Activated T-cell treated with anti-CD3 and anti-CD28 coated beads, Interleukin-2, amount 50 U/mL, for 24 hours (primary cell): ENCODE measurements at regions not wholly inside any gene's neighbourhood (a gene's known extent, or its start where the extent isn't known, plus 50 kb on each side); places are given as distances from the start of the nearest gene placed in this dataset.
"Not testable (repeated sequence)": the region's sequence is repeated elsewhere in the genome, so short reads cannot be mapped to it uniquely, and the experiment has no call there.

ENCODE experiments used
- DNase-seq: peaks from one replicate; pipeline ENCODE4 v3.0.0-alpha.2; 2020
- H3K27ac Mint-ChIP-seq: 2 replicates; pipeline ENCODE4 v1.8.0; 2020; ENCODE audit warnings: mild to moderate bottlenecking, mixed read lengths
- H3K27me3 Mint-ChIP-seq: 2 replicates; pipeline ENCODE4 v1.8.0; 2020; ENCODE audit warnings: mixed read lengths
- H3K36me3 Mint-ChIP-seq: 2 replicates; pipeline ENCODE4 v1.8.0; 2020; ENCODE audit warnings: low read depth, mixed read lengths
- H3K4me1 Mint-ChIP-seq: 2 replicates; pipeline ENCODE4 v1.8.0; 2020; ENCODE audit warnings: low read depth, mixed read lengths
- H3K4me3 Mint-ChIP-seq: 2 replicates; pipeline ENCODE4 v1.8.0; 2020; ENCODE audit warnings: mild to moderate bottlenecking, moderate library complexity, mixed read lengths
- H3K9me3 Mint-ChIP-seq: 2 replicates; pipeline ENCODE4 v1.8.0; 2020; ENCODE audit warnings: mixed read lengths

GRCh38 chr20:52008874-52009273, 182.7 kb downstream of the ZFP64 start:
- Mint-ChIP-seq H3K9me3 (peaks cover 9% of the 10 kb centered on the region), H3K4me1 (no peaks in the 10 kb centered on the region), H3K27me3 (peaks cover 5% of the 10 kb centered on the region), H3K27ac (no peak overlapping the region), H3K36me3 (no peaks in the 10 kb centered on the region), H3K4me3 (no peak overlapping the region)
- no peak for DNase-seq

DNA sequence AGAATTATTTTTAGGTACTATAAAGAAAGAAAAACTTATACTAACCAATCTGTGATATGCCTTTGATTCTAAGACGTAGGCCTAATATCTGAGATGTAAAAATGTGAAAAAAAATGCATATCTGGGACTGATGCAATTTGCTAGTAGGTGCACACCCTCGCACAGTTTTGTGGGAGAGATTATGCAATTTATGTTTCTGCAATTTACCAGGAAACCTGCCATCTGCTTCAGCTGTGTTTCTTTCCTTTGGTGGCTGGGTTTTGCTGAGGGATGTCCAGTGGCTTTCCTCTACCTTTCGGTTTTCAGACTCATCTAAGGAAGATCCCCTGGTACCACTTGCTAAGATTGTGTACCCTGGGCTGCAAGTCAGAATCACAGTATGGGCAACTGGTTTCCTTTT, 186.9 kb downstream of the ZFP64 start:
- peaks cover 16% of the 10 kb centered on the region for H3K27me3 Mint-ChIP-seq
- H3K4me3 Mint-ChIP-seq, result no peak overlapping the region
- H3K27ac Mint-ChIP-seq, result no peak overlapping the region
- no peaks in the 10 kb centered on the region for H3K36me3 Mint-ChIP-seq
- no peaks in the 10 kb centered on the region for H3K9me3 Mint-ChIP-seq
- no peaks in the 10 kb centered on the region for H3K4me1 Mint-ChIP-seq
- no peak for DNase-seq

GRCh38 chr20:52004018-52004417, 187.6 kb downstream of the ZFP64 start:
- H3K27me3 Mint-ChIP-seq, result peaks cover 16% of the 10 kb centered on the region
- H3K9me3 Mint-ChIP-seq, result no peaks in the 10 kb centered on the region

GRCh38 chr20:52003415-52003814, 188.2 kb downstream of the ZFP64 start:
- H3K4me3 Mint-ChIP-seq, result no peak overlapping the region
- H3K27me3 Mint-ChIP-seq, result peaks cover 16% of the 10 kb centered on the region
- H3K36me3 Mint-ChIP-seq, result no peaks in the 10 kb centered on the region
- H3K27ac Mint-ChIP-seq, result no peak overlapping the region
- DNase-seq, result no peak
- no peaks in the 10 kb centered on the region for H3K4me1 Mint-ChIP-seq
- no peaks in the 10 kb centered on the region for H3K9me3 Mint-ChIP-seq

More at GRCh38 chr20:52004018-52004417, 187.6 kb downstream of the ZFP64 start:
- no peaks in the 10 kb centered on the region for H3K36me3 Mint-ChIP-seq
- H3K4me3 Mint-ChIP-seq, result no peak overlapping the region
- H3K27ac Mint-ChIP-seq, result no peak overlapping the region
- no peak for DNase-seq
- H3K4me1 Mint-ChIP-seq, result no peaks in the 10 kb centered on the region

DNA sequence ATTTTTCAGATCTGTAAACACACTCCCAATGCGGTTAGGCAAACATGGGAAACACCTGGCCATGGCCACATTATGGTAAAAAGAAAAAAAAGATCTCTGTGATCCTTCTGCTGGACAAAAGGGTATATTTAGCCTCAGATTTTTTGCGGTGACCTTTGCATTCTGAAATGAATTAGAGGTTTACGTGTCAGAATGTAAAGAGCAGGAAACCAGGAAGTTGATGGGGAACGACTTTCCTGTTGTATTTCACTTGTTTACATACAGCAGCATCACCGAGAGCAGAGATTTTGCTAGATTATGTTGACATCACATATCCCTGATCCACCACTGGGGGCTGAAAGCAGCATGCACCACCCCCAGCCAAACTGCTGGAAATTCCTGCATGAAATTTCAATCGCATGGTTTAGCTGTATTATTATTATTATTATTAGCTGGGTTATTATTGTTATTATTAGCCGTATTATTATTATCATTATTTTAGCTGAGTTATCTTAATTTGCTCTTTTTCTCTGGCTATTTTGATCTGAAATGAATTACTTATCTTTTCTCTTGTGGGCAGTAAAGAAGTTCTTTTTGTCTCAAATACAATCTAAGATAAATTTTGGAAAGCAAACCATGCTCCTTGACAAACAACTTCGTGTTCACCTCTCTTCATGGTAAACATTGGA, 189.4 kb downstream of the ZFP64 start:
- no peaks in the 10 kb centered on the region for H3K36me3 Mint-ChIP-seq
- no peaks in the 10 kb centered on the region for H3K9me3 Mint-ChIP-seq
- H3K4me3 Mint-ChIP-seq, result no peak overlapping the region
- H3K4me1 Mint-ChIP-seq, result no peaks in the 10 kb centered on the region
- no peak overlapping the region for H3K27ac Mint-ChIP-seq
- H3K27me3 Mint-ChIP-seq, result peaks cover 14% of the 10 kb centered on the region
- no peak for DNase-seq

DNA sequence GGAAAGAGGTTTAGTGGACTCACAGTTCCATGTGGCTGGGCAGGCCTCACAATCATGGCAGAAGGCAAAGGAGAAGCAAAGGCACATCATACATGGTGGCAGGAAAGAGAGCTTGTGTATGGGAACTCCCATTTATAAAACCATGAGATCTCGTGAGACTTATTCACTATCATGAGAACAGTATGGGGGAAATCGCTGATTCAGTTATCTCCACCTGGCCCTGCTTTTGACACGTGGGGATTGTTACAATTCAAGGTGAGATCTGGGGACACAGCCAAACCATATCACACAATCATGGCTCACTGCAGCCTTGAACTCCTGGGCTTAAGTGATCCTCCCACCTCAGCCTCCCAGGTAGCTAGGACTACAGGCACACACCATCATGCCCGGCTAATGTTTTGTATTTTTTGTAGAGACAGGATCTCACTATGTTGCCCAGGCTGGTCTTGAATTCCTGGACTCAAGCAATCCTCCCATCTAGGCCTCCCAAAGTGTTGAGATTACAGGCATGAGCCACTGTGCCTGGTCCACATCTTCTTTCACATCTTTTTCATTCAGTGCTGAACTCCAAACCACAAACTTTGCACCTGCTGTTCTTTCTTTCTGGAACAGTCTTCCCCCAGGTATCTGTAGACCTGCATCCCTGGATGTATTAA, 194.2 kb downstream of the ZFP64 start:
- not testable (repeated sequence) for H3K9me3 Mint-ChIP-seq, DNase-seq, H3K4me1 Mint-ChIP-seq, H3K36me3 Mint-ChIP-seq, H3K27ac Mint-ChIP-seq, H3K4me3 Mint-ChIP-seq, H3K27me3 Mint-ChIP-seq

DNA sequence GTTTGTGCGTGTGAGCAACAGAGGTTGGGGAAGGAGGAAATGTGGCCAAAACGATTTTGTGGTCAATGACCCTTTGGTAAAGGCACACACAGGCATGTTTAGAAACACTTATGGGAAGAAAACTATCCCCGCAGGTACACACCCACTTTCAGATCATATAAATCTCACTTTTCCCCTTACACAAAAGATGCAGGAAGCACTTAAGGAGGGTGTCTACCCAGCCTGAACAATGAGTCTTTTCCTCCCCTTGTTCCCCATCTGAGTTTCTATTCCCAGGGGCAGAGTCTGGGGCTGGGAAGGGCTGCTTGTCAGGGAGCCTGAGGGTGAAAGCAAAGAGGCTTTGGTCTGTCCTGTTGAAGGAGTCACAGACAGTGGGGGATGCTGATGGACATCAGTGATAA, 193.2 kb upstream of the SALL4 start:
- Mint-ChIP-seq H3K4me3 (no peak overlapping the region), H3K9me3 (no peaks in the 10 kb centered on the region), H3K27me3 (peaks cover 7% of the 10 kb centered on the region), H3K36me3 (no peaks in the 10 kb centered on the region), H3K4me1 (no peaks in the 10 kb centered on the region), H3K27ac (no peak overlapping the region)
- no peak for DNase-seq

DNA sequence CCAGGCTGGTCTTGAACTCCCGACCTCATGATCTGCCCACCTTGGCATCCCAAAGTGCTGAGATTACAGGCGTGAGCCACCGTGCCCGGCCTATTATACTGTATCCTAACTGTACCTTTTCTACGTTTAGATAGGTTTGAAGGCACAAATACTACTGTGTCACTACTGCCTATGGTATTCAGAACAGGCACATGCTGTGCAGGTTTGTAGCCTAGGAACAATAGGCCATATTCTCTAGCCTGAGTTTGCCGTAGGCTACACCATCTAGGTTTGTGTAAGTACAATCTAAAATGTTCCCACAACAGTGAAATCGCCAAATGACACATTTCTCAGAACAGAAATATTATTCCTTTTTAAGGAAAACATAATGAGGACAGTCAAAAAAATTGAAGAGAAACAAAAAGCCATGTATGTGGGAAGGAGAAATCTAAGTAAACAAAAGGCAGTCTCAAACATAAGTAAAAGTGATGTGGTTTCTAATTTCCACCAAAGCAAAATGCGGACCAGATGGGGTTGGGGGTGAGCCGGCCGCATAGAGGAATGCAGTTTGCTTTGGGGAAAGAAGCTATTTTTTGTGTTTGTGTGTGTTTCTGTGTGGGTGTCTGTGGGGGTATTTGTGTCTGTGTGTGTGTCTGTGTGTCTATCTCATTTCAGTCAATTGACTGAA, 192.6 kb upstream of the SALL4 start:
- Mint-ChIP-seq H3K4me3 (no peak overlapping the region), H3K27me3 (peaks cover 7% of the 10 kb centered on the region), H3K9me3 (no peaks in the 10 kb centered on the region), H3K36me3 (no peaks in the 10 kb centered on the region), H3K4me1 (no peaks in the 10 kb centered on the region), H3K27ac (no peak overlapping the region)
- DNase-seq, result no peak

- no peaks in the 10 kb centered on the region for H3K9me3 Mint-ChIP-seq
- no peak overlapping the region for H3K4me3 Mint-ChIP-seq
- no peak overlapping the region for H3K27ac Mint-ChIP-seq
- no peaks in the 10 kb centered on the region for H3K27me3 Mint-ChIP-seq
- no peaks in the 10 kb centered on the region for H3K4me1 Mint-ChIP-seq
- no peak for DNase-seq
- no peaks in the 10 kb centered on the region for H3K36me3 Mint-ChIP-seq
These were observed 185.5 kb upstream of the SALL4 start for GRCh38 chr20:51987812-51988211.

DNA sequence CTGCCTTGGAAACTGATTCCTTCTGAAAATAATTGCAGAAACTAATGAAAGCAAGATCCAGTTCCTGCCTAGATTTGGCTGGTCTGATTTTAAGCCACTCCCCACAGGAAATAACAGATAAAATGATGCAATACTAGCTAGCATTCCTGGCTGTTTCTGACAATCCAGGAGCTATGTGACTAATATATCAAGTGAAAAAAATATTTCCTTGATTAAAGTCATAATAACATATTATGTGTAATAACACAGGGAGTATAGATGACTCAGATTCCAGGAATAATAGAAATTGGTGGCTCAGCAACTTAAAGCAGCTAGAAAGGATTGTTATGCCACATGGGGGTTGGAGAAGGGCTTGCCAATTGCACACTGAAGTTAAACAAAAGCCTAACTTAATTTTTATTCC, 182.7 kb upstream of the SALL4 start:
- H3K9me3 Mint-ChIP-seq, result no peaks in the 10 kb centered on the region
- no peaks in the 10 kb centered on the region for H3K27me3 Mint-ChIP-seq
- no peak overlapping the region for H3K27ac Mint-ChIP-seq
- no peak for DNase-seq
- H3K4me3 Mint-ChIP-seq, result no peak overlapping the region
- no peaks in the 10 kb centered on the region for H3K4me1 Mint-ChIP-seq
- H3K36me3 Mint-ChIP-seq, result no peaks in the 10 kb centered on the region

DNA sequence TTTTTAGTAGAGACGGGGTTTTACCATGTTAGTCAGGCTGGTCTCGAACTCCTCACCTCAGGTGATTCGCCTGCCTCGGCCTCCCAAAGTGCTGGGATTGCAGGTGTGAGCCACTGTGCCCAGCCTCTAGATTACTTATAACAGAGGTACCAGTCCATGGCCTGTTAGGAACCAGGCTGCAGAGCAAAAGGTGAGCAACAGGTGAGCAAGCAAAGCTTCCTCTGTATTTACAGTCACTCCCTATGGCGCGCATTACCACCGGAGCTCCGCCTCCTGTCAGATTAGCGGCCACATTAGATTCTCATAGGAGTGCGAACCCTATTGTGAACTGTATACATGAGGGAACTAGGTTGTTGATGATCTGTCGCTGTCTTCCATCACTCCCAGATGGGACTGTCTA, 178.0 kb upstream of the SALL4 start:
- H3K27ac Mint-ChIP-seq, result no peak overlapping the region
- peaks cover 12% of the 10 kb centered on the region for H3K9me3 Mint-ChIP-seq
- no peak for DNase-seq

GRCh38 chr20:51979226-51979625, 176.9 kb upstream of the SALL4 start:
- no peak for DNase-seq
- no peaks in the 10 kb centered on the region for H3K4me1 Mint-ChIP-seq
- no peak overlapping the region for H3K27ac Mint-ChIP-seq
- no peaks in the 10 kb centered on the region for H3K36me3 Mint-ChIP-seq
- peaks cover 12% of the 10 kb centered on the region for H3K9me3 Mint-ChIP-seq
- H3K4me3 Mint-ChIP-seq, result no peak overlapping the region
- peaks cover 3% of the 10 kb centered on the region for H3K27me3 Mint-ChIP-seq

More for the DNA sequence above, 178.0 kb upstream of the SALL4 start:
- H3K4me3 Mint-ChIP-seq, result no peak overlapping the region
- H3K4me1 Mint-ChIP-seq, result no peaks in the 10 kb centered on the region
- H3K36me3 Mint-ChIP-seq, result no peaks in the 10 kb centered on the region
- H3K27me3 Mint-ChIP-seq, result peaks cover 3% of the 10 kb centered on the region

GRCh38 chr20:51978070-51978501, 175.8 kb upstream of the SALL4 start:
- no peak overlapping the region for H3K4me3 Mint-ChIP-seq
- H3K36me3 Mint-ChIP-seq, result no peaks in the 10 kb centered on the region
- peaks cover 12% of the 10 kb centered on the region for H3K9me3 Mint-ChIP-seq
- H3K4me1 Mint-ChIP-seq, result no peaks in the 10 kb centered on the region
- peaks cover 3% of the 10 kb centered on the region for H3K27me3 Mint-ChIP-seq
- DNase-seq, result no peak
- H3K27ac Mint-ChIP-seq, result no peak overlapping the region

DNA sequence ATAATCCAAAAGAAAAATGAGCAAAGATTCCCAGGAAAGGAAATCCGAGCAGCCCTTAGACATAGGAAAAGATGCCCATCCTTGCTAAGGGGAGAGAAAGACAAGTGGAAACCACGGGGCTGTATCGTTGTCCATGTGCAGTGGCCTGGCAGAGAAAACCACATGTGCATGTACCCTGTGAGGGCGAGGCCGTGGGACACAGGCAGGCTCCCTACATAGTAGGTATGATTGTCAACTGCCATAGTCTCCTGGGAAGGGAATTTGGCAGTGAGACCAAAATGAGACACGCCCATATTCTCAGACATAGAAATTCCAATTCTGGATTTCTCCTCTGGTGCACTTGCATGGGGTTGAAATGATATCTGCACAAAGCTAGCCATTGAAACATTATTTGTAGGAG, 169.7 kb upstream of the SALL4 start:
- Mint-ChIP-seq H3K4me1 (no peaks in the 10 kb centered on the region), H3K27me3 (peaks cover 13% of the 10 kb centered on the region), H3K27ac (no peak overlapping the region), H3K9me3 (peaks cover 3% of the 10 kb centered on the region), H3K36me3 (no peaks in the 10 kb centered on the region), H3K4me3 (no peak overlapping the region)
- no peak for DNase-seq

GRCh38 chr20:51970858-51971257, 168.5 kb upstream of the SALL4 start:
- H3K4me1 Mint-ChIP-seq, result no peaks in the 10 kb centered on the region
- no peaks in the 10 kb centered on the region for H3K36me3 Mint-ChIP-seq
- no peak overlapping the region for H3K27ac Mint-ChIP-seq
- H3K9me3 Mint-ChIP-seq, result no peaks in the 10 kb centered on the region
- no peak overlapping the region for H3K4me3 Mint-ChIP-seq
- peaks cover 16% of the 10 kb centered on the region for H3K27me3 Mint-ChIP-seq
- DNase-seq, result no peak
